Testis (tissue), 2 donors: ENCODE measurements at regions not wholly inside any gene's neighbourhood (a gene's known extent, or its start where the extent isn't known, plus 50 kb on each side); places are given as distances from the start of the nearest gene placed in this dataset.

Experiments used
- POLR2A ChIP-seq: fragments of 450-650 bp; IDR thresholded peaks from one replicate; pipeline ENCODE4 v1.6.1; 2017; ENCODE audit warnings: antibody characterized with exemption, mild to moderate bottlenecking, moderate library complexity
- TF ChIP-seq, protein P1 (sequence below), 3 experiments: fragments of 450-650 bp in 2 of 3; fragments of 200-600 bp in 1 of 3; sonication (generic) in 1 of 3; IDR thresholded peaks; one replicate each; pipeline ENCODE4 v1.5.1; 2016 to 2019; ENCODE audit warnings: antibody characterized with exemption in 3 of 3, mild to moderate bottlenecking in 2 of 3, moderate library complexity in 1 of 3

DNA sequence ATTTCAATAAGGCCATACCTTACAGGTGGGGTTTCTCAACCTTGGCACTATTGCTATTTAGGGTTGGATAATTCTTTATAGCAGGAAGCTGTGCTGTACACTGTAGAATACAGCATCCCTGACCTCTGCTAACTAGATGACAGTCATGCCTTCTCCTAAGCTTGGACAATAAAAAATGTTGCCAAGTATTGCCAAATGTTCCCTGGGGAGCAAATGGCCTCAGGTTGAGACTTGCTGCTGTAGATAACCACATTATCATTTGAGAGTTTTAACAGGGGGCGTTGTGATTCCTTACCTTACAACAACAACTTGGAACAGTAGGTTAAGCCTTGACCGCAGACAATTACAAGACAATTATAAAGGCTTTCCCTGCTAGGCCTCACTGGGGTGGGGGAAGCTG lies 1073.6 kb upstream of the TMEM132C start:
- TF ChIP-seq, protein P1, sequence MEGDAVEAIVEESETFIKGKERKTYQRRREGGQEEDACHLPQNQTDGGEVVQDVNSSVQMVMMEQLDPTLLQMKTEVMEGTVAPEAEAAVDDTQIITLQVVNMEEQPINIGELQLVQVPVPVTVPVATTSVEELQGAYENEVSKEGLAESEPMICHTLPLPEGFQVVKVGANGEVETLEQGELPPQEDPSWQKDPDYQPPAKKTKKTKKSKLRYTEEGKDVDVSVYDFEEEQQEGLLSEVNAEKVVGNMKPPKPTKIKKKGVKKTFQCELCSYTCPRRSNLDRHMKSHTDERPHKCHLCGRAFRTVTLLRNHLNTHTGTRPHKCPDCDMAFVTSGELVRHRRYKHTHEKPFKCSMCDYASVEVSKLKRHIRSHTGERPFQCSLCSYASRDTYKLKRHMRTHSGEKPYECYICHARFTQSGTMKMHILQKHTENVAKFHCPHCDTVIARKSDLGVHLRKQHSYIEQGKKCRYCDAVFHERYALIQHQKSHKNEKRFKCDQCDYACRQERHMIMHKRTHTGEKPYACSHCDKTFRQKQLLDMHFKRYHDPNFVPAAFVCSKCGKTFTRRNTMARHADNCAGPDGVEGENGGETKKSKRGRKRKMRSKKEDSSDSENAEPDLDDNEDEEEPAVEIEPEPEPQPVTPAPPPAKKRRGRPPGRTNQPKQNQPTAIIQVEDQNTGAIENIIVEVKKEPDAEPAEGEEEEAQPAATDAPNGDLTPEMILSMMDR (IDR thresholded peaks at IDR 0.05): no peak
- no peak for TF ChIP-seq POLR2A
